HepG2 (cell line): ENCODE measurements at regions not wholly inside any gene's neighbourhood (a gene's known extent, or its start where the extent isn't known, plus 50 kb on each side); places are given as distances from the start of the nearest gene placed in this dataset.

Experiments
- KLF13 ChIP-seq: sonication (generic); formaldehyde crosslinking; IDR thresholded peaks from 2 replicates; pipeline ENCODE4 v1.4.0; 2020; ENCODE audit warnings: mild to moderate bottlenecking, missing genetic modification reagents
- PHF20 ChIP-seq: sonication (generic); formaldehyde crosslinking; IDR thresholded peaks from 2 replicates; pipeline ENCODE4 v1.5.0; 2020; ENCODE audit warnings: mild to moderate bottlenecking, missing genetic modification reagents
- TAF15 ChIP-seq: fragments of 200-400 bp; formaldehyde crosslinking; IDR thresholded peaks from one replicate; pipeline ENCODE4 v1.6.1; 2018; ENCODE audit warnings: mild to moderate bottlenecking, low read depth, low read length; ENCODE audit not compliant: poor library complexity, severe bottlenecking
- ZNF562 ChIP-seq: sonication (generic); formaldehyde crosslinking; IDR thresholded peaks from 2 replicates; pipeline ENCODE4 v1.8.0; 2022; ENCODE audit warnings: missing genetic modification reagents, borderline replicate concordance
- ZNF569 ChIP-seq: sonication (generic); formaldehyde crosslinking; IDR thresholded peaks from 2 replicates; pipeline ENCODE4 v1.5.0; 2020; ENCODE audit warnings: mild to moderate bottlenecking, missing genetic modification reagents, moderate library complexity, borderline replicate concordance
- ZNF577 ChIP-seq: sonication (generic); formaldehyde crosslinking; IDR thresholded peaks from 2 replicates; pipeline ENCODE4 v1.4.0; 2020; ENCODE audit warnings: mild to moderate bottlenecking, low read depth, missing genetic modification reagents, borderline replicate concordance
- TF ChIP-seq, protein P1 (sequence below): sonication (generic); formaldehyde crosslinking; IDR thresholded peaks from 2 replicates; pipeline ENCODE4 v1.4.0; 2020; ENCODE audit warnings: missing genetic modification reagents, mild to moderate bottlenecking, borderline replicate concordance
- TF ChIP-seq, protein P2 (sequence below): sonication (generic); formaldehyde crosslinking; IDR thresholded peaks from 2 replicates; pipeline ENCODE4 v1.5.0; 2020; ENCODE audit warnings: mild to moderate bottlenecking, missing genetic modification reagents, moderate library complexity
- TF ChIP-seq, protein P3 (sequence below): sonication (generic); formaldehyde crosslinking; IDR thresholded peaks from 2 replicates; pipeline ENCODE4 v1.8.0; 2022; ENCODE audit warnings: missing genetic modification reagents, mild to moderate bottlenecking, inconsistent platforms, borderline replicate concordance
- TF ChIP-seq, protein P4 (sequence below): sonication (generic); formaldehyde crosslinking; IDR thresholded peaks from 2 replicates; pipeline ENCODE4 v1.4.0; 2020; ENCODE audit warnings: missing genetic modification reagents, borderline replicate concordance

DNA sequence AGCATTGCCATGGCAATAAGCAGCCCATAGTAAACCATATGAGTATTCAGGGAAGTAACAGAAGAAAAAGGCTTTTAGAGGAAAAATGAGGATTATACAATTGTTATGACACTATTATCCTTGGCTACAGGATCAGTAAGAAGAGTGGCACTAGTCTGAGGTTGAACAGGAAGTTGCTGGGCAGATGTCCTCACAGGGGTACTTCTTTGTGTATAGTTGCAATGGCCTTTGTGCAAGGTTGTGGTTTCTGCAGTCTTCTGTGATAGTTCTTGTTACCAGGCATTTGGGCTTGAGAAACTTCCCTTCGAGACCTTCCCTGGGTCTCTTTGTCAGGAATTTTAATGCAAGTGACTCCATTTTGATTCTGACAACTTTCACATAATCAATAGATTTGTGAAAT lies 100.6 kb upstream of the ATP11B start:
- TF ChIP-seq ZNF577 (CRISPR knock-in tag), result no peak
- TF ChIP-seq, protein P1, sequence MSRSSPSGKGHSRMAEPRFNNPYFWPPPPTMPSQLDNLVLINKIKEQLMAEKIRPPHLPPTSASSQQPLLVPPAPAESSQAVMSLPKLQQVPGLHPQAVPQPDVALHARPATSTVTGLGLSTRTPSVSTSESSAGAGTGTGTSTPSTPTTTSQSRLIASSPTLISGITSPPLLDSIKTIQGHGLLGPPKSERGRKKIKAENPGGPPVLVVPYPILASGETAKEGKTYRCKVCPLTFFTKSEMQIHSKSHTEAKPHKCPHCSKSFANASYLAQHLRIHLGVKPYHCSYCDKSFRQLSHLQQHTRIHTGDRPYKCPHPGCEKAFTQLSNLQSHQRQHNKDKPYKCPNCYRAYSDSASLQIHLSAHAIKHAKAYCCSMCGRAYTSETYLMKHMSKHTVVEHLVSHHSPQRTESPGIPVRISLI (CRISPR knock-in tag), result no peak
- TF ChIP-seq, protein P2, sequence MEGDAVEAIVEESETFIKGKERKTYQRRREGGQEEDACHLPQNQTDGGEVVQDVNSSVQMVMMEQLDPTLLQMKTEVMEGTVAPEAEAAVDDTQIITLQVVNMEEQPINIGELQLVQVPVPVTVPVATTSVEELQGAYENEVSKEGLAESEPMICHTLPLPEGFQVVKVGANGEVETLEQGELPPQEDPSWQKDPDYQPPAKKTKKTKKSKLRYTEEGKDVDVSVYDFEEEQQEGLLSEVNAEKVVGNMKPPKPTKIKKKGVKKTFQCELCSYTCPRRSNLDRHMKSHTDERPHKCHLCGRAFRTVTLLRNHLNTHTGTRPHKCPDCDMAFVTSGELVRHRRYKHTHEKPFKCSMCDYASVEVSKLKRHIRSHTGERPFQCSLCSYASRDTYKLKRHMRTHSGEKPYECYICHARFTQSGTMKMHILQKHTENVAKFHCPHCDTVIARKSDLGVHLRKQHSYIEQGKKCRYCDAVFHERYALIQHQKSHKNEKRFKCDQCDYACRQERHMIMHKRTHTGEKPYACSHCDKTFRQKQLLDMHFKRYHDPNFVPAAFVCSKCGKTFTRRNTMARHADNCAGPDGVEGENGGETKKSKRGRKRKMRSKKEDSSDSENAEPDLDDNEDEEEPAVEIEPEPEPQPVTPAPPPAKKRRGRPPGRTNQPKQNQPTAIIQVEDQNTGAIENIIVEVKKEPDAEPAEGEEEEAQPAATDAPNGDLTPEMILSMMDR (CRISPR knock-in tag), result no peak
- no peak for TF ChIP-seq ZNF569 (CRISPR knock-in tag)
- TF ChIP-seq, protein P3, sequence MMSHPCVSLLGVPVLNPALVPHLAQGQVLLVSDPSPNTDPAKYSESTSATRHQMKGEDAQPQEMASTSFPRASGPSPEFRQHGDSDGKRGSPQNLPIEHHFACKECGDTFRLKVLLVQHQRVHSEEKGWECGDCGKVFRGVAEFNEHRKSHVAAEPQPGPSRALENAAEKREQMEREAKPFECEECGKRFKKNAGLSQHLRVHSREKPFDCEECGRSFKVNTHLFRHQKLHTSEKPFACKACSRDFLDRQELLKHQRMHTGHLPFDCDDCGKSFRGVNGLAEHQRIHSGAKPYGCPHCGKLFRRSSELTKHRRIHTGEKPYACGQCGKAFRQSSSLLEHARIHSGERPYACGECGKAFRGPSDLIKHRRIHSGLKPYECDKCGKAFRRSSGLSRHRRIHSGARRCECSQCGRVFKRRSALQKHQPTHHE (CRISPR knock-in tag), result no peak
- TF ChIP-seq TAF15, result no peak
- TF ChIP-seq, protein P4, sequence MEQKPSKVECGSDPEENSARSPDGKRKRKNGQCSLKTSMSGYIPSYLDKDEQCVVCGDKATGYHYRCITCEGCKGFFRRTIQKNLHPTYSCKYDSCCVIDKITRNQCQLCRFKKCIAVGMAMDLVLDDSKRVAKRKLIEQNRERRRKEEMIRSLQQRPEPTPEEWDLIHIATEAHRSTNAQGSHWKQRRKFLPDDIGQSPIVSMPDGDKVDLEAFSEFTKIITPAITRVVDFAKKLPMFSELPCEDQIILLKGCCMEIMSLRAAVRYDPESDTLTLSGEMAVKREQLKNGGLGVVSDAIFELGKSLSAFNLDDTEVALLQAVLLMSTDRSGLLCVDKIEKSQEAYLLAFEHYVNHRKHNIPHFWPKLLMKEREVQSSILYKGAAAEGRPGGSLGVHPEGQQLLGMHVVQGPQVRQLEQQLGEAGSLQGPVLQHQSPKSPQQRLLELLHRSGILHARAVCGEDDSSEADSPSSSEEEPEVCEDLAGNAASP (CRISPR knock-in tag), result no peak
- TF ChIP-seq PHF20 (CRISPR knock-in tag), result no peak
- TF ChIP-seq ZNF562 (CRISPR knock-in tag), result no peak
- TF ChIP-seq KLF13, result no peak
